ENCODE measurements at regions not wholly inside any gene's neighbourhood (a gene's known extent, or its start where the extent isn't known, plus 50 kb on each side); places are given as distances from the start of the nearest gene placed in this dataset.

- TF ChIP-seq, protein P1, sequence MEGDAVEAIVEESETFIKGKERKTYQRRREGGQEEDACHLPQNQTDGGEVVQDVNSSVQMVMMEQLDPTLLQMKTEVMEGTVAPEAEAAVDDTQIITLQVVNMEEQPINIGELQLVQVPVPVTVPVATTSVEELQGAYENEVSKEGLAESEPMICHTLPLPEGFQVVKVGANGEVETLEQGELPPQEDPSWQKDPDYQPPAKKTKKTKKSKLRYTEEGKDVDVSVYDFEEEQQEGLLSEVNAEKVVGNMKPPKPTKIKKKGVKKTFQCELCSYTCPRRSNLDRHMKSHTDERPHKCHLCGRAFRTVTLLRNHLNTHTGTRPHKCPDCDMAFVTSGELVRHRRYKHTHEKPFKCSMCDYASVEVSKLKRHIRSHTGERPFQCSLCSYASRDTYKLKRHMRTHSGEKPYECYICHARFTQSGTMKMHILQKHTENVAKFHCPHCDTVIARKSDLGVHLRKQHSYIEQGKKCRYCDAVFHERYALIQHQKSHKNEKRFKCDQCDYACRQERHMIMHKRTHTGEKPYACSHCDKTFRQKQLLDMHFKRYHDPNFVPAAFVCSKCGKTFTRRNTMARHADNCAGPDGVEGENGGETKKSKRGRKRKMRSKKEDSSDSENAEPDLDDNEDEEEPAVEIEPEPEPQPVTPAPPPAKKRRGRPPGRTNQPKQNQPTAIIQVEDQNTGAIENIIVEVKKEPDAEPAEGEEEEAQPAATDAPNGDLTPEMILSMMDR (IDR thresholded peaks at IDR 0.05) = no peak
- no peak for TF ChIP-seq POLR2AphosphoS5 (IDR thresholded peaks at IDR 0.05; ENCODE audit: insufficient read depth in 1 of 2, low read depth in 1 of 2)
Measured at GRCh38 chr3:103918336-103918735, 1448.4 kb upstream of the ALCAM start.
